Kidney epithelial cell (primary cell): ENCODE measurements at regions not wholly inside any gene's neighbourhood (a gene's known extent, or its start where the extent isn't known, plus 50 kb on each side); places are given as distances from the start of the nearest gene placed in this dataset.

ENCODE experiments used
- DNase-seq: peaks from one replicate; pipeline ENCODE4 v3.0.0-alpha.2; 2010; ENCODE audit warnings: low read depth
- H3K27me3 ChIP-seq: 2 replicates; pipeline ENCODE4 v1.6.0; 2011; ENCODE audit warnings: low read length; ENCODE audit not compliant: control insufficient read depth, insufficient read depth
- H3K36me3 ChIP-seq: 2 replicates; pipeline ENCODE4 v1.5.1; 2011; ENCODE audit warnings: low read length; ENCODE audit not compliant: control insufficient read depth, insufficient read depth
- H3K4me3 ChIP-seq: 2 replicates; pipeline ENCODE4 v1.5.1; 2011; ENCODE audit warnings: low read depth, mild to moderate bottlenecking, control low read depth, low read length
- TF ChIP-seq, protein P1 (sequence below): IDR thresholded peaks from 2 replicates; pipeline ENCODE4 v1.5.1; 2011; ENCODE audit warnings: mild to moderate bottlenecking, moderate library complexity, low read length, control low read depth, inconsistent platforms; ENCODE audit not compliant: insufficient read depth, poor library complexity, severe bottlenecking

DNA sequence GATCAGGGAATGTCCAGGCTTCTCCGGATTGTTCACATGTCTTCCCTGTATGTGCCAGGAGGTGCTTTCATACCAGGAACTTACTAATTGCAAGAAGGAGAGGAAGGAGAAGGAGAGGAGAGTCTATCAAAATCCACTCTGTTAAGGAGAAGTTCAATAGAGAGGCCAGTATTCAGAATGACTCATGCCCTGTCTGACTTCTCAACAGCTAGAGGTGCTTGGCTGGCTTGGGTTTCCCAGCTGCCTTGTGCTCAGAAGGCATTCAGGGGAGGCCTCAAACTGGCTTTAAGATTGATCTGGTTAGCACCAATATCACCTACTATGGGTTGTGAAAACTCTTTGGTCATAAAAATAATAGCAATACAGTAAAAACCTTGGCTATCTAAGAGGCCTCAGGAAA is 167.9 kb upstream of the GLRA1 start:
- DNase-seq = no peak
- H3K27me3 ChIP-seq = no peaks in the 10 kb centered on the region
- TF ChIP-seq, protein P1, sequence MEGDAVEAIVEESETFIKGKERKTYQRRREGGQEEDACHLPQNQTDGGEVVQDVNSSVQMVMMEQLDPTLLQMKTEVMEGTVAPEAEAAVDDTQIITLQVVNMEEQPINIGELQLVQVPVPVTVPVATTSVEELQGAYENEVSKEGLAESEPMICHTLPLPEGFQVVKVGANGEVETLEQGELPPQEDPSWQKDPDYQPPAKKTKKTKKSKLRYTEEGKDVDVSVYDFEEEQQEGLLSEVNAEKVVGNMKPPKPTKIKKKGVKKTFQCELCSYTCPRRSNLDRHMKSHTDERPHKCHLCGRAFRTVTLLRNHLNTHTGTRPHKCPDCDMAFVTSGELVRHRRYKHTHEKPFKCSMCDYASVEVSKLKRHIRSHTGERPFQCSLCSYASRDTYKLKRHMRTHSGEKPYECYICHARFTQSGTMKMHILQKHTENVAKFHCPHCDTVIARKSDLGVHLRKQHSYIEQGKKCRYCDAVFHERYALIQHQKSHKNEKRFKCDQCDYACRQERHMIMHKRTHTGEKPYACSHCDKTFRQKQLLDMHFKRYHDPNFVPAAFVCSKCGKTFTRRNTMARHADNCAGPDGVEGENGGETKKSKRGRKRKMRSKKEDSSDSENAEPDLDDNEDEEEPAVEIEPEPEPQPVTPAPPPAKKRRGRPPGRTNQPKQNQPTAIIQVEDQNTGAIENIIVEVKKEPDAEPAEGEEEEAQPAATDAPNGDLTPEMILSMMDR = no peak
- no peak overlapping the region for H3K4me3 ChIP-seq
- H3K36me3 ChIP-seq = no peaks in the 10 kb centered on the region

DNA sequence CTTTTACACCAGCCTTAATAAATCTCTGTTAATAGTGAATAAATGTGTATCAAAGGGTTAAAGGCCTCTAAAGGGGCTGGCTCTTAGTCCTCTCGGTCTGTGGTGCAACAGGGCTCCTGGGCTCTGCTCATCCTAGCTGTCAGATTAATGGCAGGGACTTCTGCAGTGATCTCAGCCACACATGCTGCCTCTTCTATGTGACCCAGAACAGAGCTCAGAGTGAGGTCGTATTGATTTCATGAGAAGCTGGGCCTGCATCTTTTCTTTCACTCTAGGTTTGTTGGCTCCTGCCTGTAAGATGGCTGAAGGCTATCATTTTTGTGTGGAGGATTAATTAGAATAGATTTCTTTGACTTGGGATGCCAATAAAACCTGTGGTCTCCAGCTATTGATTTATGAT is 165.0 kb upstream of the GLRA1 start:
- TF ChIP-seq, protein P1 = no peak
- Histone ChIP-seq H3K4me3 (no peak overlapping the region), H3K36me3 (no peaks in the 10 kb centered on the region), H3K27me3 (no peaks in the 10 kb centered on the region)
- DNase-seq = no peak

DNA sequence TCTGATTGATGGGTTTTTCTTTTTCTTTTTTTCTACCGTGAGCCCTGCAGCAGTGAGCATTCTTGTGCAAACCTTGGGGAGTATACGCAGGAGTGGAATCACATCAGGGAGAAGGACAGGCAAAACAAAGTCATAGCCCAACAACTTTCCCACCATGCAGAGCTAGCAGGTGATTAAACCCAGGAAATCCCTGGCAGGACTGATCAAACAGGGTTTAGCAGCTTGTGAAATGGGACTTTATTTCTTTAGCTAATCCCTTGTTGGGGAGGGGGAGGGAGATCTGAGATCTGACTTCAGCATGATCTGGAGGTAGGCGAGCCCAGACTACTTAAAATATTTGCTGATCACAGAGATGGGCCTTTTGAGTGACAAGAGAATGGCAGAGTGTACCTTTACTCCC is 162.0 kb upstream of the GLRA1 start:
- TF ChIP-seq, protein P1 = no peak
- DNase-seq = no peak
- Histone ChIP-seq H3K36me3 (no peaks in the 10 kb centered on the region), H3K4me3 (no peak overlapping the region), H3K27me3 (no peaks in the 10 kb centered on the region)

DNA sequence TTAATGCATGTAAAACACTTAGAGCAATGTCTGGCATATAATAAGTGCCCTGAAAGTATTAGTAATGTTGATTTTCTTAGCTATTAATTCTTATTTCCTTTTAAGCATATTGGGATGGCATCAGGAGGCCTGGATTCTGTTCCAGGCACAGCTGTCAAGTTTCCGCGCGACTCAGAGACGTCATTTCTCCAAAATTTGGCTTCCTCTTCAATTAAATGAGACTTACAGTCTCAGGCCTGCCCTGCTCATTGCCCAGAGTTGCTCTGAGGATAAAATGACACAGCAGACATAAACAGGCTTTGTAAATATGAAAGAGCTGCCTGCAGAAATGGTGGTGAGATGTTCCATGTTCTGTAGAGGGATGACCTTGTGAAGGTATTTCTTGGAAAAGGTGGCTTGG is 159.8 kb upstream of the GLRA1 start:
- no peak overlapping the region for H3K4me3 ChIP-seq
- H3K36me3 ChIP-seq = no peaks in the 10 kb centered on the region
- no peaks in the 10 kb centered on the region for H3K27me3 ChIP-seq
- TF ChIP-seq, protein P1 = no peak
- no peak for DNase-seq

DNA sequence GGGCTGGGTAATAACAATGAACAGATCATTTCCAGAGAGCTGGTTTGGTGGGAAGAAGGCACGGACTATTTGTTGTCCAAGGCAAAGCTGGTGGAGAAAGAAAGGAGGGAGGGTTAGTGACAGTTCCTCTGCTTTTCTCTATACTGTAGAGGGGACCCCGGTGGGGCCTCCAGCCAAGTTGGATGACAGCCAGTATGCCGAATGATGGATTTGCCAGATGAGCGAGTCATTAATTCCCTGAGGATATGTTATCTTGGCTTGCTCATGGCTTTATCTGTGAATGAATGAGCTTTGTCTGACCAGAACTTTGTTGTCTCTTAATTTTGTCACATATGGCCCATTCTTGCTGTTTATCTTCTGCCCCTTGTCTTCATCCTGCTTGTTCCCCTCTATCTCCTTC is 158.6 kb upstream of the GLRA1 start:
- Histone ChIP-seq H3K27me3 (no peaks in the 10 kb centered on the region), H3K4me3 (no peak overlapping the region), H3K36me3 (no peaks in the 10 kb centered on the region)
- TF ChIP-seq, protein P1 = no peak
- DNase-seq = no peak

DNA sequence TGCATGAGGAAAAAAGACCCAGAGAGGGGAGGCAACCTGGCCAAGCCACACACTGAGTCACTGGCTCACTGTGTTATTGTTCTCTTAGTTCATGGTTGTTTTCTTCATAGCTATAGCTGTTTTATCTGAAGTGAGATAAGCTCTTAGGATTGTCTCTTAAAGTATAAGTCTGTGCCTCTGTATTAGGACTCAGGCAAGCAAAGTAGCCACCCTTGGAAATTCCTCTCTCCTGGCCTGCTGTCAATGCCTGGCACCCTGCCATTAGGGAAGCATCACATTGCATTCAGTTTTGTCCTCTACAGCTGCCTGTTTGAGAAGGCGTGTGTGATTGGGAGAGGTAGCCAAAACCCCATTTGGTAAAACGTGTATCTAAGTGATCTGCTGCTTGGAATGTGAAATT is 147.4 kb upstream of the GLRA1 start:
- Histone ChIP-seq H3K27me3 (no peaks in the 10 kb centered on the region), H3K36me3 (no peaks in the 10 kb centered on the region), H3K4me3 (no peak overlapping the region)
- no peak for DNase-seq
- TF ChIP-seq, protein P1 = no peak
